Gastroesophageal sphincter (tissue), 4 donors: ENCODE measurements at regions not wholly inside any gene's neighbourhood (a gene's known extent, or its start where the extent isn't known, plus 50 kb on each side); places are given as distances from the start of the nearest gene placed in this dataset.

Source experiments
- ATAC-seq: fragments of 150-250 bp; one replicate; pipeline ENCODE4 v1.9.1; 2016; ENCODE audit warnings: mild to moderate bottlenecking, moderate library complexity
- H3K27ac ChIP-seq, 4 donors: fragments of 200-600 bp; sonication (generic) in 3 of 4; 1 replicate in 3 of 4; 2 replicates in 1 of 4; pipeline ENCODE4 v1.5.1; 2016 to 2019
- H3K27me3 ChIP-seq: fragments of 200-600 bp; sonication (generic); one replicate; pipeline ENCODE4 v1.5.1; 2019
- H3K36me3 ChIP-seq, 2 donors: fragments of 200-600 bp; sonication (generic); one replicate each; pipeline ENCODE4 v1.5.1; 2019; ENCODE audit warnings: control low read depth in 1 of 2
- H3K4me1 ChIP-seq, 3 donors: fragments of 200-600 bp; sonication (generic); 1 replicate in 2 of 3; 2 replicates in 1 of 3; pipeline ENCODE4 v1.5.1; 2016 to 2019; ENCODE audit warnings: control low read depth in 2 of 3
- H3K4me3 ChIP-seq, 2 donors: fragments of 200-600 bp; sonication (generic); one replicate each; pipeline ENCODE4 v1.5.1; 2019; ENCODE audit warnings: mild to moderate bottlenecking in 1 of 2, moderate library complexity in 1 of 2
- H3K9me3 ChIP-seq, 3 donors: fragments of 200-600 bp; sonication (generic); one replicate each; pipeline ENCODE4 v1.5.1; 2017 to 2019; ENCODE audit warnings: control low read depth in 2 of 3
- EP300 ChIP-seq: sonication (generic); formaldehyde crosslinking; IDR thresholded peaks from one replicate; pipeline ENCODE4 v1.6.1; 2017; ENCODE audit warnings: antibody characterized with exemption, mild to moderate bottlenecking
- POLR2A ChIP-seq, 2 donors: fragments of 450-650 bp; IDR thresholded peaks; one replicate each; pipeline ENCODE4 v1.6.1; 2017; ENCODE audit warnings: antibody characterized with exemption in 2 of 2, mild to moderate bottlenecking in 2 of 2, moderate library complexity in 1 of 2
- POLR2AphosphoS5 ChIP-seq: sonication (generic); formaldehyde crosslinking; IDR thresholded peaks from one replicate; pipeline ENCODE4 v1.6.1; 2017; ENCODE audit warnings: antibody characterized with exemption
- WGBS, 2 donors: methylation state at CpG; one replicate each; pipeline ENCODE4 v1.1.5; 2018; ENCODE audit warnings: low coverage in 1 of 2; 5-methylcytosine and 5-hydroxymethylcytosine counted together
- TF ChIP-seq, protein P1 (sequence below), 4 experiments: fragments of 200-600 bp in 2 of 4; fragments of 450-650 bp in 2 of 4; sonication (generic) in 1 of 4; IDR thresholded peaks; one replicate each; pipeline ENCODE4 v1.5.1; 2017 to 2019; ENCODE audit warnings: antibody characterized with exemption in 4 of 4, mild to moderate bottlenecking in 2 of 4, moderate library complexity in 2 of 4

DNA sequence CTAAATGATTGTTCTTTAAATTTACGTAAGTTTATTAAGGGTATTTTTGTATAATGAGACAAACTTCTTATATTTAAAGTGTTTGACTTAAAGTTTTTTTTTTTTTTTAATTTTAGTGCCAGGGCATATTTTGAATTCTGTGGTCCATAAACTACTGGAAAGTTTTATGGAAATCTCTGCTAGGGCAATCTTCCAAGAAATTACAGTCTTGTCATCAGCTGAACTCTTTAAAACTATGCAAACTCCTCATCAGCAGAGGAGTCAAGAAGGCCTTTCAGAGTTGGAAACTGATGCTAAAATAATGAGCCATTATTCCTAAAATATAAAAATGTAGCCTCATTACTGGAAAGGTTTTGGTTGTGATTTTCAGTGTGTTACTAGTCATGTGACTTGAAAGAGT, 1201.9 kb downstream of the BRINP3 start:
- Histone ChIP-seq H3K9me3 (peaks cover 0 to under 1% (median 0%) of the 10 kb centered on the region in 3 donors), H3K4me1 (no peaks in the 10 kb centered on the region), H3K27me3 (no peaks in the 10 kb centered on the region), H3K27ac (no peak overlapping the region), H3K36me3 (no peaks in the 10 kb centered on the region), H3K4me3 (no peak overlapping the region)
- ATAC-seq: no peak
- TF ChIP-seq POLR2A (IDR thresholded peaks at IDR 0.05) (no peak), EP300 (no peak)
- TF ChIP-seq, protein P1, sequence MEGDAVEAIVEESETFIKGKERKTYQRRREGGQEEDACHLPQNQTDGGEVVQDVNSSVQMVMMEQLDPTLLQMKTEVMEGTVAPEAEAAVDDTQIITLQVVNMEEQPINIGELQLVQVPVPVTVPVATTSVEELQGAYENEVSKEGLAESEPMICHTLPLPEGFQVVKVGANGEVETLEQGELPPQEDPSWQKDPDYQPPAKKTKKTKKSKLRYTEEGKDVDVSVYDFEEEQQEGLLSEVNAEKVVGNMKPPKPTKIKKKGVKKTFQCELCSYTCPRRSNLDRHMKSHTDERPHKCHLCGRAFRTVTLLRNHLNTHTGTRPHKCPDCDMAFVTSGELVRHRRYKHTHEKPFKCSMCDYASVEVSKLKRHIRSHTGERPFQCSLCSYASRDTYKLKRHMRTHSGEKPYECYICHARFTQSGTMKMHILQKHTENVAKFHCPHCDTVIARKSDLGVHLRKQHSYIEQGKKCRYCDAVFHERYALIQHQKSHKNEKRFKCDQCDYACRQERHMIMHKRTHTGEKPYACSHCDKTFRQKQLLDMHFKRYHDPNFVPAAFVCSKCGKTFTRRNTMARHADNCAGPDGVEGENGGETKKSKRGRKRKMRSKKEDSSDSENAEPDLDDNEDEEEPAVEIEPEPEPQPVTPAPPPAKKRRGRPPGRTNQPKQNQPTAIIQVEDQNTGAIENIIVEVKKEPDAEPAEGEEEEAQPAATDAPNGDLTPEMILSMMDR (IDR thresholded peaks at IDR 0.05): no peak
- 40 to 56% methylated on average over 1 of the region's 1 CpG for WGBS, 2 donors

- no peak for TF ChIP-seq POLR2A (IDR thresholded peaks at IDR 0.05)
- TF ChIP-seq EP300: no peak
- TF ChIP-seq, protein P1 (IDR thresholded peaks at IDR 0.05): no peak
- no peak for TF ChIP-seq POLR2AphosphoS5
- ATAC-seq: no peak
- H3K4me3 ChIP-seq: no peak overlapping the region
- H3K36me3 ChIP-seq: no peaks in the 10 kb centered on the region
- no peak overlapping the region for H3K27ac ChIP-seq
- WGBS, 2 donors: 67 to 86% methylated on average over 3 of the region's 3 CpGs
- peaks cover 0 to 7% (median 0%) of the 10 kb centered on the region in 3 donors for H3K4me1 ChIP-seq
- no peaks in the 10 kb centered on the region for H3K27me3 ChIP-seq
- H3K9me3 ChIP-seq: no peaks in the 10 kb centered on the region
Observed at GRCh38 chr1:189289346-189289745, 1188.3 kb downstream of the BRINP3 start.

- TF ChIP-seq, protein P1 (IDR thresholded peaks at IDR 0.05): no peak
- TF ChIP-seq POLR2A (IDR thresholded peaks at IDR 0.05): no peak
- no peak for TF ChIP-seq POLR2AphosphoS5
- no peak for TF ChIP-seq EP300
- WGBS, 2 donors: 85 to 87% methylated on average over 4 of the region's 4 CpGs
- no peak for ATAC-seq
- no peak overlapping the region for H3K4me3 ChIP-seq
- no peaks in the 10 kb centered on the region for H3K4me1 ChIP-seq
- H3K9me3 ChIP-seq: peaks cover 0 to 3% (median 0%) of the 10 kb centered on the region in 3 donors
- no peaks in the 10 kb centered on the region for H3K27me3 ChIP-seq
- no peak overlapping the region for H3K27ac ChIP-seq
- H3K36me3 ChIP-seq: no peaks in the 10 kb centered on the region
Observed at GRCh38 chr1:189301235-189301634, 1176.4 kb downstream of the BRINP3 start.

- no peaks in the 10 kb centered on the region for H3K4me1 ChIP-seq
- H3K27ac ChIP-seq: no peak overlapping the region
- no peaks in the 10 kb centered on the region for H3K36me3 ChIP-seq
- ATAC-seq: no peak
- WGBS, 2 donors: 79 to 87% methylated on average over 2 of the region's 2 CpGs
- H3K4me3 ChIP-seq: no peak overlapping the region
- no peaks in the 10 kb centered on the region for H3K27me3 ChIP-seq
- no peaks in the 10 kb centered on the region for H3K9me3 ChIP-seq
- TF ChIP-seq POLR2A (IDR thresholded peaks at IDR 0.05): no peak
- no peak for TF ChIP-seq POLR2AphosphoS5
Observed at GRCh38 chr1:189305279-189305678, 1172.4 kb downstream of the BRINP3 start.

DNA sequence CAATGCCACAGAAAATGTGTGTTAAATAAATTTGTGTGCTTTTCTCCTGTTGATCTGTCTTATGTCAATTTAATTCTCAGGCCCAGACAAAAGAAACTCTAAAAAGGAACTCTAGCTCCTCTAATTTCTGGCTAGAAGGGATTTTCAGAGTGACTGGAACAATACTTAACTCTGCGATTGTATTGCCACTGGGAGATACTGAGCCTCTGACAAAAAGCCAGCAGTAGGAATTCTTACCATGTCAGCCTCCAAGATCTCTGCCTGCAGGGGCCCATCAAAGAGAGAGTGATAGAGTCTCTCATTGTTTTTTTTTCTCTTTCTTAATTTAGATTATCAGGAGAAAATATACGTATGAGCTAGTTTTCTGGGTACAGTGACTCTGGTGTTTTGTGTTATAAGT, 1165.7 kb downstream of the BRINP3 start:
- H3K27ac ChIP-seq: no peak overlapping the region
- TF ChIP-seq POLR2A (IDR thresholded peaks at IDR 0.05) (no peak), POLR2AphosphoS5 (no peak)
- no peaks in the 10 kb centered on the region for H3K9me3 ChIP-seq
- no peaks in the 10 kb centered on the region for H3K27me3 ChIP-seq
- H3K4me3 ChIP-seq: no peak overlapping the region
- no peaks in the 10 kb centered on the region for H3K4me1 ChIP-seq
- no peaks in the 10 kb centered on the region for H3K36me3 ChIP-seq
- no peak for ATAC-seq
- 72 to 95% methylated on average over 2 of the region's 2 CpGs for WGBS, 2 donors

GRCh38 chr1:189312499-189312898, 1165.2 kb downstream of the BRINP3 start:
- Histone ChIP-seq H3K36me3 (no peaks in the 10 kb centered on the region), H3K27ac (no peak overlapping the region)

DNA sequence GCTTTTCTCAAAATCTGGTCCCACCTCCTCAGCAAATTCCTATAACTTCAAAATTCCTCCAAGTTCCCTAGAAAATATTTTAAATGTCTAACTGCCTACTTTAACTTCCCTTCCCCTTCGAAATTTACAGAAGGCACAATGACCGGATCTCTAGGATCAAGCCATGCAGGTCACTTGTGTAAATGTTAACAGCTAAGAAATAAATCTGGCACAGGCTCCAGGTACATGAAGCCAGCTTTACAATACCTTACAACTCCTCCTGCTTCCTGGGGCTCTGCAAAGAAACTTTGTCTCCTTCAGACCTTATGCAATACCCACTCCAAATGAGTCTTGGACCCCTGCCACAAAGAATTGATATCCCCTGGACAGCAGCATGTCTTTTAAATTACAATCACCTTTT, 1164.2 kb downstream of the BRINP3 start:
- H3K36me3 ChIP-seq: no peaks in the 10 kb centered on the region
- no peaks in the 10 kb centered on the region for H3K9me3 ChIP-seq
- no peaks in the 10 kb centered on the region for H3K27me3 ChIP-seq
- no peaks in the 10 kb centered on the region for H3K4me1 ChIP-seq
- 79 to 82% methylated on average over 2 of the region's 2 CpGs for WGBS, 2 donors
- TF ChIP-seq POLR2AphosphoS5: no peak
- TF ChIP-seq EP300: no peak
- TF ChIP-seq, protein P1 (IDR thresholded peaks at IDR 0.05): no peak
- no peak for TF ChIP-seq POLR2A (IDR thresholded peaks at IDR 0.05)
- ATAC-seq: no peak
- no peak overlapping the region for H3K4me3 ChIP-seq
- H3K27ac ChIP-seq: no peak overlapping the region

More at GRCh38 chr1:189312499-189312898, 1165.2 kb downstream of the BRINP3 start:
- Histone ChIP-seq H3K4me3 (no peak overlapping the region), H3K9me3 (no peaks in the 10 kb centered on the region), H3K4me1 (no peaks in the 10 kb centered on the region), H3K27me3 (no peaks in the 10 kb centered on the region)
- ATAC-seq: no peak
- TF ChIP-seq EP300: no peak
